Astrocyte of the cerebellum (primary cell): ENCODE measurements at regions not wholly inside any gene's neighbourhood (a gene's known extent, or its start where the extent isn't known, plus 50 kb on each side); places are given as distances from the start of the nearest gene placed in this dataset.

Experiments
- DNase-seq: peaks from one replicate; pipeline ENCODE4 v3.0.0-alpha.2; 2011; ENCODE audit warnings: low read depth
- H3K4me3 ChIP-seq: 2 replicates; pipeline ENCODE4 v1.5.1; 2011; ENCODE audit warnings: mild to moderate bottlenecking, low read depth, low read length, moderate library complexity
- in situ Hi-C: cut with HindIII; loops from 2 replicates; pipeline ENCODE4 v1.10.0; 2017; ENCODE audit warnings: low sequenced_read_pairs
- TF ChIP-seq, protein P1 (sequence below): IDR thresholded peaks from 2 replicates; pipeline ENCODE4 v1.5.1; 2012; ENCODE audit warnings: low read length, low read depth, moderate library complexity, mild to moderate bottlenecking; ENCODE audit errors: missing control alignments

DNA sequence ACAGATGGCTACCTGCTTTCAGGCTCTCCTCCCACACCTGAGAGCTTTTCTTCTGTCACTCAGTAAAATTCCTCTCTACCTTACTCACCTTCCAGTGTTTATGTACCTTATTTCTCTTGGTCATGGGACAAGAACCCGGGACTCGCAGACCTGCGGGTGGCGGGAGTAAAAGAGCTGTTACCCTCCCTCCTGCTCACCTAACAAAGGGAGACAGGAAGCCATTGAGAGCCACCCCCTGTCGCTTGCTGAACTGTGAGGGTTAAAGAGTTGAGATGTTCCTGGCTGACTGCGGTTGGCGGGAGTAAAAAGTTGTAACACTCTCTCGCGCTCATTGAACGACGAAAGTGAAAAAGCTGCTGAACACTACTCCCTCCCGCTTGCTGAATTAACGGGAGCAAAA lies 1935.1 kb upstream of the FLRT2 start:
- in situ Hi-C loops = no loop called here
- TF ChIP-seq, protein P1, sequence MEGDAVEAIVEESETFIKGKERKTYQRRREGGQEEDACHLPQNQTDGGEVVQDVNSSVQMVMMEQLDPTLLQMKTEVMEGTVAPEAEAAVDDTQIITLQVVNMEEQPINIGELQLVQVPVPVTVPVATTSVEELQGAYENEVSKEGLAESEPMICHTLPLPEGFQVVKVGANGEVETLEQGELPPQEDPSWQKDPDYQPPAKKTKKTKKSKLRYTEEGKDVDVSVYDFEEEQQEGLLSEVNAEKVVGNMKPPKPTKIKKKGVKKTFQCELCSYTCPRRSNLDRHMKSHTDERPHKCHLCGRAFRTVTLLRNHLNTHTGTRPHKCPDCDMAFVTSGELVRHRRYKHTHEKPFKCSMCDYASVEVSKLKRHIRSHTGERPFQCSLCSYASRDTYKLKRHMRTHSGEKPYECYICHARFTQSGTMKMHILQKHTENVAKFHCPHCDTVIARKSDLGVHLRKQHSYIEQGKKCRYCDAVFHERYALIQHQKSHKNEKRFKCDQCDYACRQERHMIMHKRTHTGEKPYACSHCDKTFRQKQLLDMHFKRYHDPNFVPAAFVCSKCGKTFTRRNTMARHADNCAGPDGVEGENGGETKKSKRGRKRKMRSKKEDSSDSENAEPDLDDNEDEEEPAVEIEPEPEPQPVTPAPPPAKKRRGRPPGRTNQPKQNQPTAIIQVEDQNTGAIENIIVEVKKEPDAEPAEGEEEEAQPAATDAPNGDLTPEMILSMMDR = no peak
- H3K4me3 ChIP-seq = no peak overlapping the region
- no peak for DNase-seq

DNA sequence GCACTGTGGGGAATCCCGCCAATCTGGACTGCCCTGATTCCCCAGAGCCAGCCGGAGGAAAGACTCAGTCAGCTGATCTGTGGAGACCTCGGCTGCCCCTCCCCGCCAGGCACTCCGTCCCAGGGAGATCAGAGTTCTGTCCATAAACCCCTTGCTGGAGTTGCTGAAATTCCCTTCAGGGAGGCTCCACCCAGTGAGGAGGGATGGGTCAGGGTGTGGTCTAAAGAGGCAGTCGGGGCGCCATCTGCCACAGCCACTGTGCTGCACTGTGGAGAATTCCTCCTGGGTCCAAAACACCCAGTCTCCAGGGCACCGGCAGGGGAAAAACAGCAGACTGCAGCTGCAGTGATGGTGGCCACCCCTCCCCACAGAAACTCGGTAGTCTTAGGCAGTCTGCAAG lies 1922.3 kb upstream of the FLRT2 start:
- TF ChIP-seq, protein P1 = no peak
- in situ Hi-C loops = no loop called here
- no peak overlapping the region for H3K4me3 ChIP-seq
- DNase-seq = no peak

DNA sequence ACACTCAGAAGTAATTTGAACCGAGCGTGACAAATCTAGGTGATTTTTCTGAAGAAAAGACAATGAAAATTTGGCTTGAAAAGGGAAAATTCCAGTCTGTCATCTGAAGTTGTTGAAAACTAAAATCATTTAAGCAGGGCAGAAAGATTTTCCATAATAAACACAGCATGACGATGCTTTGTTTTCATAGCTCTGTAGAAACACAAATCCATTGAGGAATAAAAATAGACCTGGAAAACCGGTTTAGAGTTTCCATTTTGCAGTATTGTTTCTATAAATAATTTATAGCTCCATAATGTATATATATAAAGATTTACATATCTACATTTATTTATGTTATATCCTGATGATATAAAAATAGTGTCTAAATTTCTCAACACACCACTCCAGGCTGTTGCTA lies 1918.5 kb upstream of the FLRT2 start:
- in situ Hi-C loops = no loop called here
- DNase-seq = no peak
- no peak overlapping the region for H3K4me3 ChIP-seq
- TF ChIP-seq, protein P1 = no peak

DNA sequence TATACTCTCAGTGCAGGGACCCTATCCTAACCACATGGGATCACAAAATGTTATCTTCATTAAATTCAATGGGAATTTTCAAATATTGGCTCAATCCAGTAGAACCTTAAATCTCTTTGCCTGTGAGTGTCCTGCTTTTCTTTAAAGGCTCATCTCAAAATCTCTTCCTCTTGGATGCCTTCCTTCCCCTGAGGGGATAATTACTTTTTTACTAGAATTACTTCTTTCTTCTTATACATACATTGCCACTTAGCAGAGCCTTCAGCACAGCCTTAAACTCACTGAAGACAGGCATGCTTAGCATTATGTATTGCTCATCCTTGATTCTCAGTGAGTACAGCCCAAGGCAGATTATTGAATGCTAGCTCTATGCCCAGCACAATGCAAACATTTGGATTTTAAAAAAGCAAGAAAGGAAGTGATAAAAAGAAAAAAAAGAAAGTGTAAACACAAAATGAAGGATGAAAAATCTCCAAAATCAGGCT lies 1918.0 kb upstream of the FLRT2 start:
- no peak for DNase-seq
- no peak overlapping the region for H3K4me3 ChIP-seq
- TF ChIP-seq, protein P1 = no peak
- in situ Hi-C loops = no loop called here

DNA sequence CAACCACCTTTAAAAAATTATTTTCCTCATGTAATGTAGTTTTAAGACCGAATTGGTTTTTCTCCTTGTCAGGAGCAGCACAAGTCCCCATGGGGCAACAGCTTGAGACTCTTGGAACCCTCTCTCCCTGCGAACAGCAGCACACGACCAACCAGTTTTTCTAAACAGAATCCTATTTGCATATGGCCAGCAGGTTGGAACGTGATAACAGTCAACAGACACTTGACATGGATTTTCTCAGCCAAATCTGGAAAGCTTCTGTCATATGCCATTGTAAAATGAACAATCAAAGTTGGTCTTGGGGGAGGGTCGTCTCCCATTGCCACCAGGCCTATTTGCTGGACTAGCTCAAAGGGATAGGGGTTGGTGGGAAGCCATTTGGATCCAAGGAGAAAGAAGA lies 1915.0 kb upstream of the FLRT2 start:
- no peak for DNase-seq
- H3K4me3 ChIP-seq = no peak overlapping the region
- in situ Hi-C loops = no loop called here
- TF ChIP-seq, protein P1 = no peak

DNA sequence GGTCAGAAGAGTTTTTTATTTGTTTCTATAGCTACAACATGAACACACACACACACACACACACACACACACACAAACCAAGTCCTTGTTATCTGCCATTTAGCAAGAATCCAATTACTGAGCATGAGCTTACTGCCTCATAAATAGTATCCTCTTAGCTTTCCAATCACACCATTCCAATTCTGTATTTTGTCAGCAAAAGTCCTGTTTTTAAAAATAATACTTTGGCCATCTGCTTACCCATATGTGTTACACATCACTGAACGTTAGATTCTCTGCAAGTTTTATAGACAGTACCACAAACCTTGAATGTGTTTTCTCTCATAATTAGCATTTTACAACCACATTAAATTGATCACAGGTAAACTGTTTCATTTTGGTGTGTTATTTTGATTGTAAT lies 1905.4 kb upstream of the FLRT2 start:
- no peak overlapping the region for H3K4me3 ChIP-seq

More for the DNA sequence above, 1905.4 kb upstream of the FLRT2 start:
- TF ChIP-seq, protein P1 = no peak
- in situ Hi-C loops = no loop called here
- DNase-seq = no peak
